ENCODE measurements at regions not wholly inside any gene's neighbourhood (a gene's known extent, or its start where the extent isn't known, plus 50 kb on each side); places are given as distances from the start of the nearest gene placed in this dataset.

DNA sequence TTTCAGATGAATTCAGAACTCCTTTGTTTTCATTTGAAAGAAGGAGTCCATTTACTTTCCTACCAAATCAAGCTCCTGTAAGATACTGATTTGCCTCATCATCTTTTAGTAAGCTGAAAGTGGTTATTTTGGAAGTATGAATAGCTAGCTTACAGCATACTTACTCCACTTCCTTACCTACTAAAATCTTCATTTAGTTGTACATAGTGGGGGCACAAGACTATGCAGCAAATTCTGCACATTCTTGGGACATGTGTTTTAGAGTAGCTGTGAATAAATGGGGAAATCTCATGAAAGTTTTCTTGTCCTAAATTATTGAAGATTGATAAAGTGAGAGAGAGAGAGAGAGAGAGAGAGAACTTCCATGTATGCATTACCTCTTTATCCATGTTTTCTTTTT lies 256.3 kb downstream of the OGFRL1 start:
- H3K9me3 ChIP-seq (ENCODE audit: low read length) = no peaks in the 10 kb centered on the region
- H3K27ac ChIP-seq (ENCODE audit: low read depth, low read length, poor library complexity, severe bottlenecking) = no peak overlapping the region
- intact Hi-C loops (cut with micrococcal nuclease; ENCODE audit: unreplicated experiment) = no loop called here
- no peaks in the 10 kb centered on the region for H3K9me2 ChIP-seq (ENCODE audit: insufficient read depth, low read length)
- H3K4me1 ChIP-seq (ENCODE audit: insufficient read depth, low read length, poor library complexity, severe bottlenecking) = no peaks in the 10 kb centered on the region
- no peak for DNase-seq (ENCODE audit: low spot score)
- ChIA-PET POLR2A (interaction anchor here (0.5 kb wide), 1 partner anchor 1316 kb away, joined by 3 read pairs; no protein-coding TSS in a partner anchor), CTCF (ENCODE audit: unreplicated experiment) (no interaction called here)
- no peak overlapping the region for H3K4me2 ChIP-seq (ENCODE audit: low read length)
- TF ChIP-seq EZH2phosphoT487 (IDR thresholded peaks at IDR 0.05; ENCODE audit: borderline replicate concordance, low read depth, low read length) (no peak), CTCF (conservative IDR thresholded peaks at IDR 0.05; ENCODE audit: low read length) (no peak)
- H3K36me3 ChIP-seq (ENCODE audit: insufficient read depth, low read length) = no peaks in the 10 kb centered on the region
- no peaks in the 10 kb centered on the region for H3K79me2 ChIP-seq (ENCODE audit: insufficient read depth, low read depth, low read length)
- no TSS peak for BruUV-seq (replicated peaks)
- no peaks in the 10 kb centered on the region for H4K20me1 ChIP-seq (ENCODE audit: insufficient read depth, low read length)
- H2AFZ ChIP-seq (ENCODE audit: low read length) = no peak overlapping the region
- no peak overlapping the region for H3K4me3 ChIP-seq (ENCODE audit: low read depth, low read length, poor library complexity, severe bottlenecking)

DNA sequence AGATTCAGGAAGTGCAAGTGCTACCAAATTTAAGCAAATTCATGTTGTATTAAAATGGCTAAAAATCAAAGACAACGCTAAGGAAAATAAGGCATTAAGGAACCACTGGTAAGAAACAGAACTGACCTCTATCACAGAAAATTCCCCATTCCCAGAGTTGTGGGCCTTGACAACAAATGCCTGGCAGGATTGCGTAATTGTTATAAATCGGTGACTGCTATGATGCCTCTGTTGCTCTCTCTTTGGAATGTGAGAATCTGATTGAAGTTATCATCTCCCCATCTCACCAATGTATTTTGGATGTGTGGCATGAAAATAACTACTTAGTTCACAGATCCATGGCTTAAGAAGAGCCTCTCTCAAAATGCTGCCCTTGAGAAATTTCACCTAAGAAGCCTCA lies 257.3 kb downstream of the OGFRL1 start:
- no peak overlapping the region for H3K4me3 ChIP-seq (ENCODE audit: low read depth, low read length, poor library complexity, severe bottlenecking)
- H3K9me3 ChIP-seq (ENCODE audit: low read length) = no peaks in the 10 kb centered on the region
- H2AFZ ChIP-seq (ENCODE audit: low read length) = no peak overlapping the region
- POLR2A ChIA-PET = no interaction called here
- H4K20me1 ChIP-seq (ENCODE audit: insufficient read depth, low read length) = no peaks in the 10 kb centered on the region
- H3K4me2 ChIP-seq (ENCODE audit: low read length) = no peak overlapping the region
- no peaks in the 10 kb centered on the region for H3K9me2 ChIP-seq (ENCODE audit: insufficient read depth, low read length)
- CTCF ChIA-PET (ENCODE audit: unreplicated experiment) = no interaction called here
- H3K4me1 ChIP-seq (ENCODE audit: insufficient read depth, low read length, poor library complexity, severe bottlenecking) = no peaks in the 10 kb centered on the region
- no peaks in the 10 kb centered on the region for H3K36me3 ChIP-seq (ENCODE audit: insufficient read depth, low read length)
- DNase-seq (ENCODE audit: low spot score) = no peak
- no peaks in the 10 kb centered on the region for H3K79me2 ChIP-seq (ENCODE audit: insufficient read depth, low read depth, low read length)
- intact Hi-C loops (cut with micrococcal nuclease; ENCODE audit: unreplicated experiment) = no loop called here
- no TSS peak for BruUV-seq (replicated peaks)
- H3K27ac ChIP-seq (ENCODE audit: low read depth, low read length, poor library complexity, severe bottlenecking) = no peak overlapping the region
- TF ChIP-seq CTCF (conservative IDR thresholded peaks at IDR 0.05; ENCODE audit: low read length) (no peak), EZH2phosphoT487 (IDR thresholded peaks at IDR 0.05; ENCODE audit: borderline replicate concordance, low read depth, low read length) (no peak)

- Histone ChIP-seq H3K4me2 (ENCODE audit: low read length) (no peak overlapping the region), H4K20me1 (ENCODE audit: insufficient read depth, low read length) (no peaks in the 10 kb centered on the region), H3K4me1 (ENCODE audit: insufficient read depth, low read length, poor library complexity, severe bottlenecking) (no peaks in the 10 kb centered on the region), H3K79me2 (ENCODE audit: insufficient read depth, low read depth, low read length) (no peaks in the 10 kb centered on the region), H3K27ac (ENCODE audit: low read depth, low read length, poor library complexity, severe bottlenecking) (no peak overlapping the region), H2AFZ (ENCODE audit: low read length) (no peak overlapping the region), H3K9me2 (ENCODE audit: insufficient read depth, low read length) (no peaks in the 10 kb centered on the region), H3K4me3 (ENCODE audit: low read depth, low read length, poor library complexity, severe bottlenecking) (no peak overlapping the region), H3K36me3 (ENCODE audit: insufficient read depth, low read length) (no peaks in the 10 kb centered on the region), H3K9me3 (ENCODE audit: low read length) (no peaks in the 10 kb centered on the region)
- ChIA-PET CTCF (ENCODE audit: unreplicated experiment) (interaction anchor here (0.7 kb wide), 1 partner anchor 884 kb away, joined by 3 read pairs; no protein-coding TSS in a partner anchor), POLR2A (no interaction called here)
- BruUV-seq (replicated peaks) = no TSS peak
- intact Hi-C loops (cut with micrococcal nuclease; ENCODE audit: unreplicated experiment) = no loop called here
- DNase-seq (ENCODE audit: low spot score) = no peak
- TF ChIP-seq CTCF (conservative IDR thresholded peaks at IDR 0.05; ENCODE audit: low read length) (no peak), EZH2phosphoT487 (IDR thresholded peaks at IDR 0.05; ENCODE audit: borderline replicate concordance, low read depth, low read length) (no peak)
Measured at GRCh38 chr6:71551798-71552197, 263.2 kb downstream of the OGFRL1 start.
